ENCODE measurements at regions not wholly inside any gene's neighbourhood (a gene's known extent, or its start where the extent isn't known, plus 50 kb on each side); places are given as distances from the start of the nearest gene placed in this dataset.

- no peak overlapping the region for H3K4me3 ChIP-seq (ENCODE audit: low read depth, low read length)
- TF ChIP-seq CTCF (IDR thresholded peaks at IDR 0.05; ENCODE audit: borderline replicate concordance, insufficient read depth, low read depth, low read length): no peak
Observed at GRCh38 chr12:59010941-59011340, 90.6 kb upstream of the LRIG3 start.

- no peak for TF ChIP-seq CTCF (IDR thresholded peaks at IDR 0.05; ENCODE audit: borderline replicate concordance, insufficient read depth, low read depth, low read length)
- H3K4me3 ChIP-seq (ENCODE audit: low read depth, low read length): no peak overlapping the region
Observed at GRCh38 chr12:59010118-59010517, 89.8 kb upstream of the LRIG3 start.

GRCh38 chr12:59007620-59008019 lies 87.3 kb upstream of the LRIG3 start:
- TF ChIP-seq CTCF (IDR thresholded peaks at IDR 0.05; ENCODE audit: borderline replicate concordance, insufficient read depth, low read depth, low read length): no peak

GRCh38 chr12:59005193-59005955 lies 85.1 kb upstream of the LRIG3 start:
- no peak overlapping the region for H3K4me3 ChIP-seq (ENCODE audit: low read depth, low read length)
- TF ChIP-seq CTCF (IDR thresholded peaks at IDR 0.05; ENCODE audit: borderline replicate concordance, insufficient read depth, low read depth, low read length): no peak

More at GRCh38 chr12:59007620-59008019, 87.3 kb upstream of the LRIG3 start:
- H3K4me3 ChIP-seq (ENCODE audit: low read depth, low read length): no peak overlapping the region

- no peak overlapping the region for H3K4me3 ChIP-seq (ENCODE audit: low read depth, low read length)
- TF ChIP-seq CTCF (IDR thresholded peaks at IDR 0.05; ENCODE audit: borderline replicate concordance, insufficient read depth, low read depth, low read length): no peak
Observed at GRCh38 chr12:59004456-59004855, 84.2 kb upstream of the LRIG3 start.

GRCh38 chr12:58995666-58996363 lies 75.5 kb upstream of the LRIG3 start:
- no peak overlapping the region for H3K4me3 ChIP-seq (ENCODE audit: low read depth, low read length)
- no peak for TF ChIP-seq CTCF (IDR thresholded peaks at IDR 0.05; ENCODE audit: borderline replicate concordance, insufficient read depth, low read depth, low read length)
